ENCODE measurements at regions not wholly inside any gene's neighbourhood (a gene's known extent, or its start where the extent isn't known, plus 50 kb on each side); places are given as distances from the start of the nearest gene placed in this dataset.

GRCh38 chr2:2527148-2527547 is 196.1 kb upstream of the MYT1L start:
- TF ChIP-seq CTCF (conservative IDR thresholded peaks at IDR 0.05), result no peak
- TF ChIP-seq EZH2 (IDR thresholded peaks at IDR 0.05; ENCODE audit: low read depth), result no peak

Data from PC-9 (cell line).